ENCODE measurements at regions not wholly inside any gene's neighbourhood (a gene's known extent, or its start where the extent isn't known, plus 50 kb on each side); places are given as distances from the start of the nearest gene placed in this dataset.

DNA sequence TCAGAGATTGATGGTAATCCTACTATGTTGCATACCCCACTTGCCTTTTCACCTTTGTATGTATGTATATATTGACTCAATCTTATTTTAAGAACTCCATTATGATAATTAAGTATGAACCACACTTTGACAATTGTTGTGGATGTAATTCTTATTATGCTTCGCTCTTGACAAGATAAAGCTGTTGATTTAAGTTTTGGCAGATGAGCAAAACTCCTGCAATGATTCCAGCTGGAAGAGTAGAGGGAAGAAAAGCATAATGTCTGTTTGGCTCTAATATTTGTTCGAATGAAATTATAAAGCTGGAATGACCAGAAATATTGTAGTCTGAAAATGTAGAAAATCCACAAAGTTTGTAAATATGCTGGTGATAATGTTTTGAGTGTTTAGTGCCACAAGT is 83.8 kb upstream of the AKR1E2 start:
- no peak for DNase-seq
- Histone ChIP-seq H3K27me3 (no peaks in the 10 kb centered on the region), H3K9me3 (peaks cover 0 to 7% (median 0%) of the 10 kb centered on the region in 11 donors), H3K36me3 (no peaks in the 10 kb centered on the region), H3K4me3 (no peak overlapping the region), H3K4me1 (no peaks in the 10 kb centered on the region), H3K27ac (no peak overlapping the region)
- intact Hi-C loops (cut with DNase I) = no loop called here
- no peak for ATAC-seq
- TF ChIP-seq, protein P1, sequence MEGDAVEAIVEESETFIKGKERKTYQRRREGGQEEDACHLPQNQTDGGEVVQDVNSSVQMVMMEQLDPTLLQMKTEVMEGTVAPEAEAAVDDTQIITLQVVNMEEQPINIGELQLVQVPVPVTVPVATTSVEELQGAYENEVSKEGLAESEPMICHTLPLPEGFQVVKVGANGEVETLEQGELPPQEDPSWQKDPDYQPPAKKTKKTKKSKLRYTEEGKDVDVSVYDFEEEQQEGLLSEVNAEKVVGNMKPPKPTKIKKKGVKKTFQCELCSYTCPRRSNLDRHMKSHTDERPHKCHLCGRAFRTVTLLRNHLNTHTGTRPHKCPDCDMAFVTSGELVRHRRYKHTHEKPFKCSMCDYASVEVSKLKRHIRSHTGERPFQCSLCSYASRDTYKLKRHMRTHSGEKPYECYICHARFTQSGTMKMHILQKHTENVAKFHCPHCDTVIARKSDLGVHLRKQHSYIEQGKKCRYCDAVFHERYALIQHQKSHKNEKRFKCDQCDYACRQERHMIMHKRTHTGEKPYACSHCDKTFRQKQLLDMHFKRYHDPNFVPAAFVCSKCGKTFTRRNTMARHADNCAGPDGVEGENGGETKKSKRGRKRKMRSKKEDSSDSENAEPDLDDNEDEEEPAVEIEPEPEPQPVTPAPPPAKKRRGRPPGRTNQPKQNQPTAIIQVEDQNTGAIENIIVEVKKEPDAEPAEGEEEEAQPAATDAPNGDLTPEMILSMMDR (IDR thresholded peaks at IDR 0.05) = no peak
- WGBS, 2 donors = 66 to 74% methylated on average over 2 of the region's 2 CpGs

DNA sequence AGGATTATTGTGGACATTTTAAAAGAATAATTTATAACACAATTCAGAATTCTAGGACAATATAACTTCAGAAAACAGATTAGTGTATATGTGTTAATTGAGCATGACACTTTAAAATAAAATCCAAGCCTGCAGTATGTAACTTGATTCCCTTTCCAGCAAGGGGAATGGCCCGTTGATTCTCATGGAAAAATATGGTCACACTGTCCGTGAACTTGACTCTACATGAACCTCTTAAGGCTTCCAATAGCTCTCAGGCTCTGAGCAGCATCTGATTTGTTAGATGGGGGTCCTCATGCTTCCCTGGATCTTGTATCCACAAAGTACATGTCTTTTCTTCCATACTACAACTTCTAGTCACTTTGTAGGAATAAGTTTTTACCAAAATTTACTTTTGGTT is 85.5 kb upstream of the AKR1E2 start:
- Histone ChIP-seq H3K4me1 (no peaks in the 10 kb centered on the region), H3K4me3 (no peak overlapping the region), H3K9me3 (peaks cover 0 to 7% (median 0%) of the 10 kb centered on the region in 11 donors), H3K36me3 (no peaks in the 10 kb centered on the region), H3K27ac (no peak overlapping the region), H3K27me3 (no peaks in the 10 kb centered on the region)
- intact Hi-C loops (cut with DNase I) = no loop called here
- 62 to 71% methylated on average over 2 of the region's 2 CpGs for WGBS, 2 donors
- TF ChIP-seq, protein P1 (IDR thresholded peaks at IDR 0.05) = no peak
- ATAC-seq (no peak), DNase-seq (no peak)

DNA sequence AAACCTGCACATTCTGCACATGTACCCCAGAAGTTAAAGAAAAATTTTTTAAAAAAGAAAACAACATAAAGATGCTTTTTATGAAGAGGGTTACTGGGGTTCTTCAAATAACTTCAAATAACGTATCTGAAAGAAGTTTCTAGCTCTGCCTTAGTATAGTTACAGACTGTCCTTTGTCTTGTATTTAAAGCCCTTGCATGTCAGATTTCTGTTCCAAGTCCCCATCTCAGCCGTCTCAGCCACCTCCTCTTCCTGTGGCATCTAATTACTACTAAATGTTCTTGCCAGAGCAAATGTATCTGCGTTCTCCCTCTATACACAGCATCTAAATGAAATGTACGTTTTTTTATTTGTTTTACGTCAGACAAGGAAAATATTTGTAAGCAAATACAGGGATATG is 89.4 kb upstream of the AKR1E2 start:
- H3K27ac ChIP-seq = no peak overlapping the region
- TF ChIP-seq, protein P1 (IDR thresholded peaks at IDR 0.05) = no peak
- intact Hi-C loops (cut with DNase I) = no loop called here
- ATAC-seq (no peak), DNase-seq (no peak)
- WGBS, 2 donors = 57 to 76% methylated on average over 5 of the region's 5 CpGs
- H3K27me3 ChIP-seq = no peaks in the 10 kb centered on the region
- H3K4me3 ChIP-seq = no peak overlapping the region
- H3K9me3 ChIP-seq = no peaks in the 10 kb centered on the region
- no peaks in the 10 kb centered on the region for H3K36me3 ChIP-seq
- H3K4me1 ChIP-seq = no peaks in the 10 kb centered on the region

DNA sequence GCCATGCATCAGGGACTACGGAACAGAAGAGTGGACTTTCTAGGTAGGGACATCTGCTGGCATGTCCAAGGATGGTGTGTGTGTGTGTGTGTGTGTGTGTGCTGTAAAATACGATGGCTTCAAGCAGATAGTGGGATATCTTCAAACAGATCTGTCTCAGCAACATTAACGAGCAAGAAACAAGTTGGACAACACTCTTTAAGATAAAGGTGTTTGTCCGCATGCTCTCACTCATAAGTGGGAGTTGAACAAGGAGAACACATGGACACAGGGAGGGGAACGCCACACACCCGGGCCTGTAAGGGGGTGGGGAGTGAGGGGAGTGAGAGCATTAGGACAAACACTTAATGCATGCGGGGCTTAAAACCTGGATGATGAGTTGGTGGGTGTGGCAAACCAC is 89.8 kb upstream of the AKR1E2 start:
- intact Hi-C loops (cut with DNase I) = no loop called here

More for the DNA sequence above, 89.8 kb upstream of the AKR1E2 start:
- Histone ChIP-seq H3K9me3 (no peaks in the 10 kb centered on the region), H3K36me3 (no peaks in the 10 kb centered on the region), H3K4me1 (no peaks in the 10 kb centered on the region), H3K4me3 (no peak overlapping the region), H3K27me3 (no peaks in the 10 kb centered on the region), H3K27ac (no peak overlapping the region)
- WGBS, 2 donors = 80 to 90% methylated on average over 7 of the region's 7 CpGs
- TF ChIP-seq, protein P1 (IDR thresholded peaks at IDR 0.05) = no peak
- ATAC-seq (no peak), DNase-seq (no peak)
